Progenitor cell of endocrine pancreas (in vitro differentiated cells): ENCODE measurements at regions not wholly inside any gene's neighbourhood (a gene's known extent, or its start where the extent isn't known, plus 50 kb on each side); places are given as distances from the start of the nearest gene placed in this dataset.

Experiments
- DNase-seq: peaks from one replicate; pipeline ENCODE4 v3.0.0; 2021; ENCODE audit warnings: low spot score; ENCODE audit not compliant: unreplicated experiment
- H3K27ac Mint-ChIP-seq: 2 replicates; pipeline ENCODE4 v1.8.0; 2021; ENCODE audit warnings: mild to moderate bottlenecking, moderate library complexity, mixed read lengths
- H3K27me3 Mint-ChIP-seq: 2 replicates; pipeline ENCODE4 v1.8.0; 2021; ENCODE audit warnings: mixed read lengths
- H3K36me3 Mint-ChIP-seq: 2 replicates; pipeline ENCODE4 v1.8.0; 2022; ENCODE audit warnings: mixed read lengths; ENCODE audit not compliant: insufficient read depth
- H3K4me1 Mint-ChIP-seq: 2 replicates; pipeline ENCODE4 v1.8.0; 2021; ENCODE audit warnings: low read depth, mixed read lengths
- H3K4me3 Mint-ChIP-seq: 2 replicates; pipeline ENCODE4 v1.8.0; 2021; ENCODE audit warnings: low read depth, mild to moderate bottlenecking, moderate library complexity, mixed read lengths
- H3K9me3 Mint-ChIP-seq: 2 replicates; pipeline ENCODE4 v1.8.0; 2021; ENCODE audit warnings: low read depth, mixed read lengths
- CTCF ChIP-seq: fragments of 200-600 bp; sonication (generic); IDR thresholded peaks from one replicate; pipeline ENCODE4 v1.5.0; 2021; ENCODE audit warnings: antibody characterized with exemption, mild to moderate bottlenecking; ENCODE audit not compliant: unreplicated experiment

- no peak for TF ChIP-seq CTCF
- no peak overlapping the region for H3K4me3 Mint-ChIP-seq
- H3K27me3 Mint-ChIP-seq = peaks cover 36% of the 10 kb centered on the region
- no peaks in the 10 kb centered on the region for H3K4me1 Mint-ChIP-seq
- no peak overlapping the region for H3K27ac Mint-ChIP-seq
- DNase-seq = no peak
- H3K36me3 Mint-ChIP-seq = no peaks in the 10 kb centered on the region
- H3K9me3 Mint-ChIP-seq = no peaks in the 10 kb centered on the region
These were observed 74.4 kb upstream of the GALNT9 start for GRCh38 chr12:132403636-132404434.

GRCh38 chr12:132402831-132403416, 73.5 kb upstream of the GALNT9 start:
- Mint-ChIP-seq H3K9me3 (no peaks in the 10 kb centered on the region), H3K4me3 (no peak overlapping the region), H3K27me3 (peaks cover 35% of the 10 kb centered on the region), H3K27ac (no peak overlapping the region), H3K4me1 (no peaks in the 10 kb centered on the region), H3K36me3 (no peaks in the 10 kb centered on the region)
- DNase-seq = no peak
- no peak for TF ChIP-seq CTCF

- Mint-ChIP-seq H3K4me3 (no peak overlapping the region), H3K4me1 (peaks cover under 1% of the 10 kb centered on the region), H3K9me3 (no peaks in the 10 kb centered on the region), H3K36me3 (no peaks in the 10 kb centered on the region), H3K27me3 (peaks cover 31% of the 10 kb centered on the region), H3K27ac (no peak overlapping the region)
- DNase-seq = no peak
- no peak for TF ChIP-seq CTCF
These were observed 72.6 kb upstream of the GALNT9 start for GRCh38 chr12:132401982-132402381.

GRCh38 chr12:132400011-132400641, 70.7 kb upstream of the GALNT9 start:
- H3K36me3 Mint-ChIP-seq = no peaks in the 10 kb centered on the region
- no peak overlapping the region for H3K27ac Mint-ChIP-seq
- no peak for DNase-seq
- no peaks in the 10 kb centered on the region for H3K9me3 Mint-ChIP-seq
- peaks cover 10% of the 10 kb centered on the region for H3K4me1 Mint-ChIP-seq
- TF ChIP-seq CTCF = no peak
- H3K27me3 Mint-ChIP-seq = peaks cover 31% of the 10 kb centered on the region
- no peak overlapping the region for H3K4me3 Mint-ChIP-seq

GRCh38 chr12:132399092-132400010, 70.0 kb upstream of the GALNT9 start:
- Mint-ChIP-seq H3K4me3 (no peak overlapping the region), H3K9me3 (no peaks in the 10 kb centered on the region), H3K27me3 (peaks cover 34% of the 10 kb centered on the region), H3K27ac (no peak overlapping the region), H3K4me1 (peaks cover 10% of the 10 kb centered on the region), H3K36me3 (no peaks in the 10 kb centered on the region)
- DNase-seq = no peak
- TF ChIP-seq CTCF = no peak
